ENCODE measurements at regions not wholly inside any gene's neighbourhood (a gene's known extent, or its start where the extent isn't known, plus 50 kb on each side); places are given as distances from the start of the nearest gene placed in this dataset.
A peak's percentile ranks its signal among the peaks of the same experiment; 100 is the strongest.
"Not testable (repeated sequence)": the region's sequence is repeated elsewhere in the genome, so short reads cannot be mapped to it uniquely, and the experiment has no call there.

- DNase-seq, result no peak
These were observed 157.3 kb upstream of the SPRED2 start for GRCh38 chr2:65589667-65590066.

DNA sequence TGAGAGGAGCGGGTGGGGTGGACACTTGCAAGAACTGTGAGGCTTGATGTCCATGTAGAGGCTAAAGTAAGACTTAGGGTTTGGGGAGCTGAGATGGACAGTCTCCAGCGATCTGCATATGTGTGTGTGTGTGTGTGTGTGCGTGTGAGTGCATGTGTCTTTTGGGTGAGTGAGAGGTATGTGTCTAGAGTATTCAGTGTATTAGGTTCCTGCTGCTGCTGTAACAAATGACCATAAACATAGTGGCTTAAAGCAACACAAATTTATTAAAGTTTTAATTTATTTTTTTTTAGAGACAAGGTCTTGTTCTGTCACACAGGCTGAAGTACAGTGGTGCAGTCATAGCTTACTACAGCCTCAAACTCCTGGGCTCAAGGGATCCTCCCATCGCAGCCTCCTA is 155.4 kb upstream of the SPRED2 start:
- no peak for DNase-seq

DNA sequence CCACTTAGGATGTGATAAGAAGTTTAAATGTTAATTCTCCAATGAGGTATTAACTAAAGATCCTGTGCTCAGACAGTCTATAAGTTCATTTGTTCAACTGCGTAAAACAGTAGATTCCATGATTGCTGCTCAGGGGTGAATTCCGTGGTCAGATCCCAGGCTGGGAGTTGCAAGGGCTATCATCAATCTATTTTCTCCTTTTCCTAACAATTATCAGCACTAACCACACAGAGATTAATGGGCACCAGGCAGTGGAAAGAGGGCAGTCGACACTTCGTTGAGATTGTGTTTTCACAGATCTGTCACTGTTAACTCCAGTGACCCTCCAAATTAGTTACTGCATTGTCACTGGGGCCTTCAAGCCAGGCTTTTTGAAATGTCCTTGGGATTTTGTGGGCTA is 154.1 kb upstream of the SPRED2 start:
- no peak for DNase-seq

DNA sequence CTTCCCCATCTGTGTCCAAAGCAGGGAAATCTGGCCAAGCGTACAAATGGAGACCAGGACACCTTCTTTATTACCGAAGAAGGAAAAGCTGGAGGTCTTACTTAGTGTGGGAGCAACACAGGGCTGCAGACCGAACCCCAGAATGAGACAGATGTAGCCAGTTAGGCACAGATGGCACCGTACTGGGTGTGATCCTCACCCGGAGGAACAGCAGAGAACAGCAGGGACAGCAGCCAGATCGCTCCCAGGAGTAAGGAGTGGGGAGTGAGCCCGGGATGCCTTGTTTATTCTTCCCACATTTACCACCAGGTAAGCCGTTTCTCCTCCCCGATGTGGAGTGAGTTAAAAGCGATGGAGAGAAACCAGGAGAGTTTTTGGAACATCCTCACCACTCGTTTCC is 150.7 kb upstream of the SPRED2 start:
- no peak for DNase-seq

- DNase-seq, result no peak
These were observed 150.0 kb upstream of the SPRED2 start for GRCh38 chr2:65582364-65582763.

- no peak for DNase-seq
These were observed 148.4 kb upstream of the SPRED2 start for GRCh38 chr2:65580824-65581223.

DNA sequence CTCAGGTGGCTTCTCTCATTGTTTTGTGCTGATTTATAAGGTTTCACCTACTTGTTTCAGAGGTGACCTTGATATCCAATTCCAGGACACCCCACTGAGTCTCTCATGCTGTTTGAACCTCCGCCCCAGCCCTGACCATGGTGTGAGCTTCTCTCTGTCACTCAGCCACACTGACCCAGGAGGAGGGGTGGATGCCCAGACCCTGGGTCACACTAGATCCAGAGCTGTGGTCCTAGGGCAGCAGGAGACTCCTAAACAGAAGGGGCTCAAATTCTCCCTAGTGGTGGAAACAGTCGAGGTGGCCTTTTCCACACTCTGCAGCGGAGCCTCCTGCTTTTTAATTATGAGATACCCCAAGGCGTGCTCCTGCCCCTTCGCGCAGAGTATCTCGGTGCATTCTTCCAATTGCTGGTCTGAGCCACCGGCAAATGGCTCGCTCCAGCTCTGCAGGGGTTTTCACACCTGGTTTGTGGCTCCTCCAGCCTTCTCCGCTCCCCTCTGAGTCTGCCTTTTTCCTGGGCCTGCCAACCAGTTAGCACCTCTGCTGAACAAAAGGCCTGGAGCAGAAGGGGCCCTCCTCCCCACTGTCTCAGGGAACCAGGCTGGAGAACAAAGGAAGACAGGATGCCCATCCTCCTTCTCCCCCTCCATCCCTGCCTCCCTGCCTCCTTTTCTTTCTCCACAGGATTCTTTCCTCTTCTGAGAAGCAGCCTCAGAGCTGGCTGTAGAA is 147.3 kb upstream of the SPRED2 start:
- no peak for DNase-seq

- DNase-seq, result no peak
These were observed 145.3 kb upstream of the SPRED2 start for GRCh38 chr2:65577654-65578053.

GRCh38 chr2:65576861-65577601 is 144.6 kb upstream of the SPRED2 start:
- peak; percentile 97 for DNase-seq

GRCh38 chr2:65576278-65576677 is 143.9 kb upstream of the SPRED2 start:
- DNase-seq, result no peak

DNA sequence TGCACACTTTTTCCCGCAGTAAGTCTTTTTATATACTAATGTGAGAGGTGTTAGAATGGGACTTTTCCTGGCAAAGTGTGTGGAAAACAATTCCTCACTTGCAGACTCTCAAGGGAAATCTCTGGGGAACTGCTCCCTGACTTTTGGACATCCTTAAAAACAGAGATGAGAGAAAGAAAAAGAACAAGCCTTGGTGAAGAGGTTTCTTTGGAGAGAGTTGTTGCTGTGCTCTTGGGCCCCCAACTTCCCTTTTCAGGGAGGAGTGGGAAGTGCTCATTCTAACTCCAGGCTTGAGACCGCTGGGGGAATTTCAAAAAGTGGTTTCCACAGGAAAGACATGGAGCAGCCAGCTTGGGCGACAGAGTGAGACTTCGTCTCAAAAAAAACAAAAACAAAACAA is 142.6 kb upstream of the SPRED2 start:
- DNase-seq, result peak; percentile 13

GRCh38 chr2:65568656-65569440 is 136.4 kb upstream of the SPRED2 start:
- not testable (repeated sequence) for DNase-seq

DNA sequence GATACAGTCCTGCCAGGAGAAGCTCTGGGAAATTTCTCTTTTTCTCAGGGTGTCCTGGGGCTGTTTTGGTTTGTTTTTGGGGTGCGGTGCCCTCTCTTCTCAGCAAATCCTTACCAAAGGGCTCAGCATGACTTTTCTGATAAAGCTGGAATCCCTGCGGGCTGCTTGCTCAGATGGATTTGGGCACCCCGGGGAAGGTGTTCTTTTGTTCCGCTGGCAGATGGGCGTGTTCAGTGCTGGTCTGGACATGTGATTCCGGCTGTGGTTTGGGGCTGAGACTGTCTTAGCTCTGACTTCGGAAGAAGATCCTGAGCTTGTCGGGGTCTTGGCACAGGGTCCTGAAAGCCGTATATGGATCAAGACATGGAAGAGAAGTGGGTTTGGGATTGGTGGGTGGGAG is 134.2 kb upstream of the SPRED2 start:
- no peak for DNase-seq

DNA sequence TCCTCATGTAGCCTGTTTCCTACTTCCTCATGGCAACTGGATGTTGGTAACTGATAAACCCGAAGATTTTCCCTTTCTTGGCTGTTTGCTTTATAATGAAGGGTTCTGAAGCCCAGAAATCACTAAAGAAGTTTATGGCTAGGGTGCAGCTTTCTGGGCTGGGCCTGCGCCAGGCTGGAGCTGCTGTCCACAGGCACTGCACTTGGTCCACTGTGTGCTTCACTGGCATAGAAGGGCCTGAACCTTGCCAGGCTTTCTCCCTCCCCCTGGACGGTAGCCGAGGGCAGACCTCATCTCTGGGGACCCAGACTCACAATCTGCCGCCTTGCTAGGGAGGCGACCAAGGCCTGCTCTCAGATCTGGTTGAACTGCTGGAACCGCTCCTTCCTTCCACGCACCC is 133.3 kb upstream of the SPRED2 start:
- DNase-seq, result no peak

DNA sequence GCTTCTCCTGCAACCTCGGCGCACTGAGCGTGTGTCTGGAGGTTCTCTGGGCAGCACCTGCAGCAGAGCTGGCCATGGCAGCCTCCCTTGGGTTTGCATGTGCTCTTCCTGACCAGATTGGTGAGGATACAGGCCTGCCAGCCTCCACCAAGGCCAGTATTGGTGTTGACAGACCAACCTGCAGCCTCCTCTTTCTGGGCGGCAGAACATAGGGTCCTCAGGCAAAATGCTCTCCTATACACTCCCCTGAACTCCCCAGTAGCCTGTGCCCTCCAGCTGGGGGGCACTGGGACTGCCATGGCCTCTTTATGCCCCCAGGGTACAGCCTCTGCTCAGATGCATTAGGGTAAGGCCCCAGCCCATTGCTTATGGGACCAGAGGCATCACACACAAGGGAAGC is 131.9 kb upstream of the SPRED2 start:
- no peak for DNase-seq

GRCh38 chr2:65562890-65563289 is 130.5 kb upstream of the SPRED2 start:
- DNase-seq, result no peak

DNA sequence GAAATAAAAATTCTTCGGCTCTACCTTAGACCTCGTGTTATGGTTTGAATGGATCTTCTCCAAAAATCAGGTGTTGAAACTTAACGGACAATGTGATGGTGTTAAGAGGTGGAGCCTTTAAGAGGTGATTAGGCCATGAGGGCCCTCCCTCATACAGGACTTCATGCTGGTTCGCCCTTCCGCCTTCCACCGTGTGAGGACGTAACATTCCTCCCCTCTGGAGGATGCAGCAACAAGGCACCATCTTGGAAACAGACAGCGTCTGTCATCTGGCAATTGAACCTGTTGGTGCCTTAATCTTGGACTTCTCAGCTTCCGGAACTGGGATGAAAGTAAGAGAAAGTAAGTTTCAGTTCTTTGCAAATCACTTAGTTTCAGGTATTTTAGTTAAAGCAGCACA is 126.3 kb upstream of the SPRED2 start:
- no peak for DNase-seq

GRCh38 chr2:65557616-65558573 is 125.5 kb upstream of the SPRED2 start:
- DNase-seq, result no peak

GRCh38 chr2:65554765-65555591 is 122.6 kb upstream of the SPRED2 start:
- no peak for DNase-seq

DNA sequence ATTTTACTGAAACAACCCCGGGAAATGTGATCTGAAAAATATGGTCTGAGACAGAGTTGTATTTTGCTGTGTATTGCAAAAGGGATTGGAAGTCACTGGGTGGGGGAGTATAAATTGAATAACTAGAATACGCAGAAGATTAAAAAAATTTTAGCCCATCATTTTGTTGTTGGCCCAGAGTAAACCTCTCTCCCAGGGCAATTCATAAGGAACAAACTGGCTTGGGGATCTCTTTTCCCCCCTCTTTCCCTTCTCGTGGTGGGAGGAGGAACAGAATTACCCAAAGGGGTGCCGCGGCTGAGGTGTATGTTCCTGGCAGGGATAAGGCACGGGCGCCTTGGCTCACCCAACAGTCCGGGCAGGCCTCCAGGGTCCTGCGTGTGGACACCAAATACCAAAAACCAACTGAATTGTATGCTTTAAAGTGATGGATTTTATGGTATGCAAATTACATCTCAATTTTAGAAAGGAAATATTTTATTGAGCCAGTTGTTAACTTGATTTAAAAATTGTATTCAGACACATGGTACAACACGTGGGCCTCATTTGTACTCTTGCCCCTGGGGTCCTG is 121.2 kb upstream of the SPRED2 start:
- no peak for DNase-seq

DNA sequence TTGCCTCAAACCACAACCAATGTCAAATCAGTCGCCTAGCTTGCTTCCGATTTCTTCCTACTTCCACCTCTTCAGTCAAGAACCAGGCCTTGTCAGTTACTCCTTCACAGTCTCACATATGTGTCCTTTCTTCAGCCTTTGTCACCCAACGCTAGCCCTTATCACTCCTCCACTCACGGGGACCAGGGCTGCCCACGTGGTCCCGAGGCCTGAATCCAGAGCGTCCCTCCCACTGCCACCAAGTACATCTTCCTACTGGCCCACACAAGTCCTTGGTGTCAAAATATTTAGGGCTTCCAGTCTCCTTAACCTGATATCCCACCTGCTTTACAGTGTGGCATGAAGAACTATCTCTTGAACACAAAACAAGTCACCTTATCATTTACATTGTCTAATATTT is 119.1 kb upstream of the SPRED2 start:
- no peak for DNase-seq
